Osteocyte (in vitro differentiated cells): ENCODE measurements at regions not wholly inside any gene's neighbourhood (a gene's known extent, or its start where the extent isn't known, plus 50 kb on each side); places are given as distances from the start of the nearest gene placed in this dataset.
"Not testable (repeated sequence)": the region's sequence is repeated elsewhere in the genome, so short reads cannot be mapped to it uniquely, and the experiment has no call there.

Experiments
- DNase-seq: peaks from one replicate; pipeline ENCODE4 v3.0.0; 2021; ENCODE audit warnings: mixed read lengths; ENCODE audit not compliant: unreplicated experiment; ENCODE audit errors: extremely low spot score
- H3K27ac Mint-ChIP-seq: one replicate; pipeline ENCODE4 v1.8.0; 2021; ENCODE audit warnings: mild to moderate bottlenecking, mixed read lengths; ENCODE audit not compliant: unreplicated experiment
- H3K27me3 Mint-ChIP-seq: one replicate; pipeline ENCODE4 v1.8.0; 2021; ENCODE audit warnings: mixed read lengths; ENCODE audit not compliant: unreplicated experiment
- H3K36me3 Mint-ChIP-seq: one replicate; pipeline ENCODE4 v1.8.0; 2021; ENCODE audit warnings: mixed read lengths; ENCODE audit not compliant: unreplicated experiment
- H3K4me1 Mint-ChIP-seq: one replicate; pipeline ENCODE4 v1.8.0; 2021; ENCODE audit warnings: mixed read lengths; ENCODE audit not compliant: unreplicated experiment
- H3K4me3 Mint-ChIP-seq: one replicate; pipeline ENCODE4 v1.8.0; 2021; ENCODE audit warnings: mild to moderate bottlenecking, moderate library complexity, mixed read lengths; ENCODE audit not compliant: unreplicated experiment
- H3K9me3 Mint-ChIP-seq: one replicate; pipeline ENCODE4 v1.8.0; 2021; ENCODE audit warnings: mixed read lengths; ENCODE audit not compliant: unreplicated experiment
- TF ChIP-seq, protein P1 (sequence below): fragments of 200-600 bp; sonication (generic); IDR thresholded peaks from 2 replicates; pipeline ENCODE4 v1.5.0; 2021; ENCODE audit warnings: antibody characterized with exemption, mild to moderate bottlenecking, moderate library complexity

DNA sequence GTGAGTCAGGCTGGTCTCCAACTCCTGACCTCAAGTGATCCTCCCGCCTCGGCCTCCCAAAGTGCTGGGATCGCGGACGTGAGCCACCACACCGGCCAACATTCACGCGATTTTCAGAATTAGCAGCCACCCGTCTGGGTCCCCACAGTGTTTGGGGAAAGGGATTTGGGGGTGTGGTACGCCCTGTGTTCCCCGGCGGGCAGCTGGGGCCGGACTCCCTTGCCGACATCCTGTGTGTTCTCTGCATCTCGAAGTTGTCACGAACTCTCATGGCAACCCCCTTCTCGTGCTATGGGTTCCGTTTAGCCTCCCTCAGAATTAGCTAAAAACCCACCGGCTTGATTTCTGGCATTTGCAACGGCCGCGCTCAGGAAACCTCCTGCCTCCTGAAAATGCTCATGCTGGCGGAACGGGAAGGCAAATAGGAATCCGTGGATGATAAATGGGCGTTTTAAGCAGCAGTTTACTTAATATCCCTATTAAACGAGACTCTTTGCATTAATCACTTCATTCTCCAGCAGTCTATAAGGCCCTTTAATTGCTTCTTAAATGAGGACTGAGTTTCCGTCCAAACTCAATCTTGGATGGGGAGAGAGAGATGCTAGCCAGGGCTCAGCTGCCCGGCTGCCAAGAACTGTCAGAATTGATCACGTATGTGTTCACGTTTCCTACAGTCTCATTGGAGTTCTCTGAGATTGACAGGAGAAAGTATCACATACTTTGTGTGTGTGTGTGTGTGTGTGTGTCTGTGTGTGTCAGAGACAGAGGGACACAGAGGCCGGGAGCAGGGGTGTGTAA is 78.9 kb upstream of the PPP2R3B start:
- TF ChIP-seq, protein P1, sequence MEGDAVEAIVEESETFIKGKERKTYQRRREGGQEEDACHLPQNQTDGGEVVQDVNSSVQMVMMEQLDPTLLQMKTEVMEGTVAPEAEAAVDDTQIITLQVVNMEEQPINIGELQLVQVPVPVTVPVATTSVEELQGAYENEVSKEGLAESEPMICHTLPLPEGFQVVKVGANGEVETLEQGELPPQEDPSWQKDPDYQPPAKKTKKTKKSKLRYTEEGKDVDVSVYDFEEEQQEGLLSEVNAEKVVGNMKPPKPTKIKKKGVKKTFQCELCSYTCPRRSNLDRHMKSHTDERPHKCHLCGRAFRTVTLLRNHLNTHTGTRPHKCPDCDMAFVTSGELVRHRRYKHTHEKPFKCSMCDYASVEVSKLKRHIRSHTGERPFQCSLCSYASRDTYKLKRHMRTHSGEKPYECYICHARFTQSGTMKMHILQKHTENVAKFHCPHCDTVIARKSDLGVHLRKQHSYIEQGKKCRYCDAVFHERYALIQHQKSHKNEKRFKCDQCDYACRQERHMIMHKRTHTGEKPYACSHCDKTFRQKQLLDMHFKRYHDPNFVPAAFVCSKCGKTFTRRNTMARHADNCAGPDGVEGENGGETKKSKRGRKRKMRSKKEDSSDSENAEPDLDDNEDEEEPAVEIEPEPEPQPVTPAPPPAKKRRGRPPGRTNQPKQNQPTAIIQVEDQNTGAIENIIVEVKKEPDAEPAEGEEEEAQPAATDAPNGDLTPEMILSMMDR: no peak
- Mint-ChIP-seq H3K27me3 (no peaks in the 10 kb centered on the region), H3K4me1 (no peaks in the 10 kb centered on the region), H3K27ac (no peak overlapping the region), H3K36me3 (no peaks in the 10 kb centered on the region), H3K4me3 (no peak overlapping the region), H3K9me3 (no peaks in the 10 kb centered on the region)
- DNase-seq: no peak

- DNase-seq, H3K36me3 Mint-ChIP-seq, H3K4me3 Mint-ChIP-seq, H3K27me3 Mint-ChIP-seq, H3K4me1 Mint-ChIP-seq, H3K9me3 Mint-ChIP-seq, H3K27ac Mint-ChIP-seq: not testable (repeated sequence)
Observed at GRCh38 chrX:466836-467235, 80.1 kb upstream of the PPP2R3B start.

GRCh38 chrX:467686-468085 is 81.0 kb upstream of the PPP2R3B start:
- not testable (repeated sequence) for H3K9me3 Mint-ChIP-seq, H3K27me3 Mint-ChIP-seq, H3K4me3 Mint-ChIP-seq, H3K36me3 Mint-ChIP-seq, DNase-seq, H3K4me1 Mint-ChIP-seq, H3K27ac Mint-ChIP-seq

- no peak overlapping the region for H3K4me3 Mint-ChIP-seq
- H3K27ac Mint-ChIP-seq: no peak overlapping the region
- DNase-seq: no peak
- no peaks in the 10 kb centered on the region for H3K27me3 Mint-ChIP-seq
- H3K4me1 Mint-ChIP-seq: peaks cover 4% of the 10 kb centered on the region
- TF ChIP-seq, protein P1: no peak
- H3K36me3 Mint-ChIP-seq: peaks cover 2% of the 10 kb centered on the region
- peaks cover 5% of the 10 kb centered on the region for H3K9me3 Mint-ChIP-seq
Observed at GRCh38 chrX:468979-469378, 82.3 kb upstream of the PPP2R3B start.

- Mint-ChIP-seq H3K27me3 (no peaks in the 10 kb centered on the region), H3K36me3 (peaks cover 2% of the 10 kb centered on the region), H3K27ac (no peak overlapping the region), H3K4me1 (peaks cover 4% of the 10 kb centered on the region), H3K9me3 (peaks cover 13% of the 10 kb centered on the region), H3K4me3 (no peak overlapping the region)
- no peak for DNase-seq
- TF ChIP-seq, protein P1: no peak
Observed at GRCh38 chrX:470686-471085, 84.0 kb upstream of the PPP2R3B start.

GRCh38 chrX:471281-471680 is 84.6 kb upstream of the PPP2R3B start:
- Mint-ChIP-seq H3K4me3 (no peak overlapping the region), H3K4me1 (peaks cover 4% of the 10 kb centered on the region), H3K27ac (no peak overlapping the region), H3K27me3 (no peaks in the 10 kb centered on the region), H3K36me3 (peaks cover 2% of the 10 kb centered on the region), H3K9me3 (peaks cover 14% of the 10 kb centered on the region)
- no peak for DNase-seq
- TF ChIP-seq, protein P1: no peak

- H3K36me3 Mint-ChIP-seq, DNase-seq, H3K27ac Mint-ChIP-seq, H3K27me3 Mint-ChIP-seq, H3K4me3 Mint-ChIP-seq, H3K4me1 Mint-ChIP-seq: not testable (repeated sequence)
- peaks cover 16% of the 10 kb centered on the region for H3K9me3 Mint-ChIP-seq
Observed at GRCh38 chrX:472275-472674, 85.6 kb upstream of the PPP2R3B start.
